ENCODE measurements at regions not wholly inside any gene's neighbourhood (a gene's known extent, or its start where the extent isn't known, plus 50 kb on each side); places are given as distances from the start of the nearest gene placed in this dataset.

GRCh38 chr12:3964439-3964838 is 91.2 kb upstream of the PARP11 start:
- TF ChIP-seq CTCF (conservative IDR thresholded peaks at IDR 0.05) (peak; percentile 45), ZFX (IDR thresholded peaks at IDR 0.05) (no peak)

Data from C4-2B (cell line).